Esophagus muscularis mucosa (tissue), 4 donors: ENCODE measurements at regions not wholly inside any gene's neighbourhood (a gene's known extent, or its start where the extent isn't known, plus 50 kb on each side); places are given as distances from the start of the nearest gene placed in this dataset.

Experiments
- DNase-seq: peaks from one replicate; pipeline ENCODE4 v3.0.0-alpha.2; 2017; ENCODE audit errors: extremely low spot score
- H3K27ac ChIP-seq, 4 donors: fragments of 200-600 bp; sonication (generic); replicated peaks in 1 of 4; 1 replicate in 3 of 4; 2 replicates in 1 of 4; pipeline ENCODE4 v1.5.1; 2016 to 2019; ENCODE audit warnings: mild to moderate bottlenecking in 1 of 4
- H3K27me3 ChIP-seq, 4 donors: fragments of 200-600 bp; sonication (generic); one replicate each; pipeline versions ENCODE4 v1.5.1 to v1.6.0; 2016 to 2019
- H3K36me3 ChIP-seq, 4 donors: fragments of 200-600 bp; sonication (generic); one replicate each; pipeline ENCODE4 v1.5.1; 2016 to 2019
- H3K4me1 ChIP-seq, 4 donors: fragments of 200-600 bp; sonication (generic); one replicate each; pipeline ENCODE4 v1.5.1; 2016 to 2019
- H3K4me3 ChIP-seq, 4 donors: fragments of 200-600 bp; sonication (generic); 1 replicate in 2 of 4; 2 replicates in 2 of 4; pipeline ENCODE4 v1.5.1; 2016 to 2019; ENCODE audit warnings: mild to moderate bottlenecking in 4 of 4, moderate library complexity in 1 of 4
- H3K9me3 ChIP-seq, 4 donors: fragments of 200-600 bp; sonication (generic); 1 replicate in 3 of 4; 2 replicates in 1 of 4; pipeline ENCODE4 v1.5.1; 2016 to 2019
- CTCF ChIP-seq, 3 experiments: fragments of 200-600 bp in 2 of 3; fragments of 450-650 bp in 1 of 3; sonication (generic) in 2 of 3; IDR thresholded peaks; one replicate each; pipeline ENCODE4 v1.5.1; 2017 to 2019; ENCODE audit warnings: antibody characterized with exemption in 3 of 3, mild to moderate bottlenecking in 2 of 3, moderate library complexity in 1 of 3
- EP300 ChIP-seq: sonication (generic); formaldehyde crosslinking; IDR thresholded peaks from one replicate; pipeline ENCODE4 v1.6.1; 2017; ENCODE audit warnings: antibody characterized with exemption
- POLR2A ChIP-seq: fragments of 450-650 bp; IDR thresholded peaks from one replicate; pipeline ENCODE4 v1.6.1; 2017; ENCODE audit warnings: antibody characterized with exemption, moderate library complexity, mild to moderate bottlenecking, low read depth
- POLR2AphosphoS5 ChIP-seq, 2 donors: sonication (generic); formaldehyde crosslinking; IDR thresholded peaks; one replicate each; pipeline ENCODE4 v1.6.1; 2017; ENCODE audit warnings: antibody characterized with exemption in 2 of 2
- WGBS: methylation state at CpG from one replicate; pipeline ENCODE4 v1.1.5; 2018; 5-methylcytosine and 5-hydroxymethylcytosine counted together
- intact Hi-C: fragments of 100-400 bp; cut with DNase I; formaldehyde crosslinking; loops from one replicate; pipeline ENCODE4 v1.15.1; 2023

DNA sequence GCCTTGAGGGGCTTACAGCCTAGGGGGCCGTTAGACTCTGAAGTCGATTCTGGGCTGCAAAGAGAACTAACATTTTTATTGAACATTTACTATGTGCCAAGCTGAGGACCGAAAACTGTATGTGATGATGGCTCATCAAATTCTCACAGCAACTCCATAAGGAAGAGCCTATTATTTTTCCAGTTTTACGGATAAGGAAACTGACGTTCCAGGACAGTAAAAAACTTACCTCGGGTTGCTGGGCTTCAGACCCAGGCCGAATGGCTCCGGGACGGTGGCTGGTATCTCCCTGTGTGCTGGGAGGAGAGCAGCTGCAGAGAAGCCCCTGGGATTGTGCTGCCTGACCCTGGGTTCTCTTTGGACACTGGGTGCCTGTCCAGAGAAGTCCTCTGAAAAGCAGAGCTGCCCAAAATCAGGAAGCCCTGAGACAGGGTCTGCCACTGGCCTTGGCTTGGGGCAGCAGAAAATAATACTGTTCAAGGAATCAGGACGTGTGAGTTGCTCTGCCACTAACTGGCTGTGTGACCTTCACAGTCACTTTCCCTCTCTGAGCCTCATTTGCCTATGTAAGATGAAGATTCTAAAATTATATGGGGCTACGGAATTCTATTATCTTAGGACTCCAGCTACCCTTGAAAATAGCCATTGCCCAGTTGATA is 116.3 kb upstream of the CPEB4 start:
- peaks cover 0 to 14% (median 4%) of the 10 kb centered on the region in 4 donors for H3K27me3 ChIP-seq
- intact Hi-C loops, result no loop called here
- no peak for DNase-seq
- H3K36me3 ChIP-seq, result no peaks in the 10 kb centered on the region
- H3K4me3 ChIP-seq, result no peak overlapping the region
- no peak overlapping the region for H3K27ac ChIP-seq
- no peak for TF ChIP-seq CTCF (IDR thresholded peaks at IDR 0.05)
- TF ChIP-seq EP300, result no peak
- TF ChIP-seq POLR2AphosphoS5 (IDR thresholded peaks at IDR 0.05), result no peak
- H3K9me3 ChIP-seq, result no peaks in the 10 kb centered on the region
- H3K4me1 ChIP-seq, result peaks cover 6 to 15% (median 10%) of the 10 kb centered on the region in 4 donors
- WGBS, result 87% methylated on average over 8 of the region's 11 CpGs

GRCh38 chr5:173772384-173773059 is 115.6 kb upstream of the CPEB4 start:
- Histone ChIP-seq H3K4me1 (peaks cover 3 to 14% (median 6%) of the 10 kb centered on the region in 4 donors), H3K27ac (no peak overlapping the region), H3K27me3 (peaks cover 0 to 14% (median 4%) of the 10 kb centered on the region in 4 donors), H3K4me3 (no peak overlapping the region), H3K36me3 (no peaks in the 10 kb centered on the region), H3K9me3 (no peaks in the 10 kb centered on the region)
- 75% methylated on average over 9 of the region's 9 CpGs for WGBS
- TF ChIP-seq EP300, result no peak
- TF ChIP-seq POLR2AphosphoS5 (IDR thresholded peaks at IDR 0.05), result no peak
- TF ChIP-seq CTCF (IDR thresholded peaks at IDR 0.05), result no peak
- no peak for TF ChIP-seq POLR2A
- intact Hi-C loops, result no loop called here
- DNase-seq, result no peak

GRCh38 chr5:173774271-173774761 is 113.8 kb upstream of the CPEB4 start:
- H3K4me1 ChIP-seq, result peaks cover 0 to 14% (median 7%) of the 10 kb centered on the region in 4 donors
- 88% methylated on average over 4 of the region's 4 CpGs for WGBS
- no peak for TF ChIP-seq POLR2A
- TF ChIP-seq EP300, result no peak
- TF ChIP-seq POLR2AphosphoS5 (IDR thresholded peaks at IDR 0.05), result no peak
- no peak for TF ChIP-seq CTCF (IDR thresholded peaks at IDR 0.05)
- no peaks in the 10 kb centered on the region for H3K9me3 ChIP-seq
- peaks cover 0 to 14% (median 4%) of the 10 kb centered on the region in 4 donors for H3K27me3 ChIP-seq
- H3K4me3 ChIP-seq, result no peak overlapping the region
- DNase-seq, result no peak
- H3K27ac ChIP-seq, result no peak overlapping the region
- no peaks in the 10 kb centered on the region for H3K36me3 ChIP-seq
- intact Hi-C loops, result no loop called here

DNA sequence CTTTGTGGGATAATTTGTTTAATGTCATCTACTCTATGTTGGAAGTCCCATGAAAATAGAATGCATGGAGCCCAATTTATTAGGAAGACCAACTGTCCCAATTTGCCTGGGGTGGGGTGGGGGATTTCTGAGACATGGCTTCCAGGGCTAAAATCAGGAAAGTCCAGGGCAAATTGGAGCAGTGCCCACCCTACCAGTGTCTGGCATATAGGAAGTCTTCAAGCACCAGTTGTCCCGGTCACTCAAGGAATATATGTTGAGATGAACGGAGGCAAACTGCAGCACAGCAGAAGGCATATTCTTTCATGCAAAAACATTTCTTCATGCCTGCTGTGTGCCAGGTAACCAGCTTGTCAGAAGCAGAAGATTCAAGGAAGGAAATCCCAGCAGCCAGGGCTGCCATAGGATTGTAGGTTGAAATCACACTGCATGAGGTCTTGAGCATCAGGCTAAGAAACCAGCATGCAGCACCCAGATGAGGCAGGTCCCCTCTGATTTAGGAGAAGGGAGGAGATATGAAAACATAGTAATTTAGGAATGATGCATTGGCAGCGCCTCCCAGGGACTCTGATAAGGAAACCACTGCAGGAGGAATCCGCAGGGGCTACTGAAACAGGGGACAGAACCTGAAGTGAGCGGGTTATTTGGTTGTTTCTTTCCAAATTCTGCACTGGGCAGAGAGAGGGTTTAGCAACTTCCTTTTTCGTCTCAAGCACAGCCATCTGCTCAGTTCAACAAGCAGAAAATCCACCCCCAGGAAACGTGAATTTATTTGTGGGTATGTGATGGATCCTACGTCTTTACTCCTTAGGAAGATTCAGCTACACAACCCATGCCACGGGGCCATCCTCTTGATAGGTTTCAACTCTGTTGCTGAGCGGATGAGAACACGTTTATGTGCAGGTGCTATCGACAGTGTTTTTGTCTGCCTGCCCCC is 112.6 kb upstream of the CPEB4 start:
- Histone ChIP-seq H3K4me1 (peaks cover 0 to 14% (median 7%) of the 10 kb centered on the region in 4 donors), H3K27me3 (peaks cover 0 to 14% (median 4%) of the 10 kb centered on the region in 4 donors), H3K9me3 (no peaks in the 10 kb centered on the region), H3K27ac (no peak overlapping the region), H3K36me3 (no peaks in the 10 kb centered on the region), H3K4me3 (no peak overlapping the region)
- intact Hi-C loops, result no loop called here
- no peak for TF ChIP-seq POLR2AphosphoS5 (IDR thresholded peaks at IDR 0.05)
- WGBS, result 84% methylated on average over 12 of the region's 12 CpGs
- DNase-seq, result no peak

- DNase-seq, result no peak
- H3K27me3 ChIP-seq, result peaks cover 0 to 5% (median 0%) of the 10 kb centered on the region in 4 donors
- intact Hi-C loops, result no loop called here
- H3K9me3 ChIP-seq, result no peaks in the 10 kb centered on the region
- H3K27ac ChIP-seq, result no peak overlapping the region
- no peak overlapping the region for H3K4me3 ChIP-seq
- 56% methylated on average over 3 of the region's 3 CpGs for WGBS
- peaks cover 12 to 21% (median 16%) of the 10 kb centered on the region in 4 donors for H3K4me1 ChIP-seq
- no peak for TF ChIP-seq POLR2A
- TF ChIP-seq CTCF (IDR thresholded peaks at IDR 0.05), result no peak
- no peak for TF ChIP-seq POLR2AphosphoS5 (IDR thresholded peaks at IDR 0.05)
- TF ChIP-seq EP300, result no peak
- no peaks in the 10 kb centered on the region for H3K36me3 ChIP-seq
Observed at GRCh38 chr5:173777149-173777548, 111.0 kb upstream of the CPEB4 start.
